ENCODE measurements at regions not wholly inside any gene's neighbourhood (a gene's known extent, or its start where the extent isn't known, plus 50 kb on each side); places are given as distances from the start of the nearest gene placed in this dataset.
"Not testable (repeated sequence)": the region's sequence is repeated elsewhere in the genome, so short reads cannot be mapped to it uniquely, and the experiment has no call there.

- ATAC-seq; DNase-seq (ENCODE audit: low read depth, low spot score); CTCF ChIA-PET: not testable (repeated sequence)
These were observed 72.6 kb upstream of the STK38L start for GRCh38 chr12:27171494-27171893.

GRCh38 chr12:27176765-27177164 lies 67.3 kb upstream of the STK38L start:
- no TSS peak for BruUV-seq (replicated peaks)
- Histone ChIP-seq H3K27ac (ENCODE audit: low read depth, low read length) (no peak overlapping the region), H3K27me3 (ENCODE audit: insufficient read depth, low read length) (no peaks in the 10 kb centered on the region), H3K4me3 (replicated peaks in 1 of 2; ENCODE audit: low read depth in 1 of 2, low read length in 2 of 2) (no peak overlapping the region), H3K79me2 (ENCODE audit: insufficient read depth, low read length) (no peaks in the 10 kb centered on the region), H3K9ac (ENCODE audit: low read length) (no peak overlapping the region), H3K36me3 (ENCODE audit: control insufficient read depth in 1 of 2, insufficient read depth in 2 of 2, low read length in 2 of 2) (no peaks in the 10 kb centered on the region), H3K9me2 (ENCODE audit: insufficient read depth) (no peaks in the 10 kb centered on the region), H3K4me1 (ENCODE audit: control insufficient read depth in 1 of 2, insufficient read depth in 2 of 2, low read length in 2 of 2) (peaks cover 20 to 41% of the 10 kb centered on the region in 2 experiments), H2AFZ (ENCODE audit: low read depth, low read length, poor library complexity, severe bottlenecking) (no peak overlapping the region), H3K9me3 (ENCODE audit: control insufficient read depth in 1 of 2, insufficient read depth in 1 of 2, low read depth in 1 of 2, low read length in 2 of 2) (no peaks in the 10 kb centered on the region), H3K4me2 (ENCODE audit: low read length) (peak overlapping the region; percentile 10), H4K20me1 (ENCODE audit: insufficient read depth) (no peaks in the 10 kb centered on the region)
- ChIA-PET CTCF (interaction anchor here (0.8 kb wide), 1 partner anchor 161 kb away, joined by 4 read pairs; no protein-coding TSS in a partner anchor), RAD21 (ENCODE audit: low non-redundant PET in 1 of 2, low total read pairs in 2 of 2, uncharacterized antibody in 2 of 2, unreplicated experiment in 2 of 2) (no interaction called here), POLR2A (no interaction called here)
- DNase-seq (ENCODE audit: low read depth, low spot score) (no peak), ATAC-seq (no peak)
- TF ChIP-seq CTCF (IDR thresholded peaks at IDR 0.05 in 2 of 3, conservative IDR thresholded peaks at IDR 0.05 in 1 of 3; ENCODE audit: borderline replicate concordance in 1 of 3, insufficient read depth in 1 of 3, low read depth in 2 of 3, low read length in 2 of 3) (no peak), CBX3 (IDR thresholded peaks at IDR 0.05; ENCODE audit: low read depth) (peak; percentile 27; the same call in 1 of the 2 replicates), FOSL1 (IDR thresholded peaks at IDR 0.05; ENCODE audit: low read depth) (peak; percentile 81), POLR2A (IDR thresholded peaks at IDR 0.05; ENCODE audit: borderline replicate concordance, extremely low read depth, insufficient read depth, insufficient read length) (no peak), EGR1 (IDR thresholded peaks at IDR 0.05; ENCODE audit: low read depth) (peak; percentile 42; the same call in 1 of the 2 replicates), REST (IDR thresholded peaks at IDR 0.05; ENCODE audit: low read depth) (no peak), CEBPB (IDR thresholded peaks at IDR 0.05; ENCODE audit: low read depth) (peak; percentile 84), RAD21 (IDR thresholded peaks at IDR 0.05; ENCODE audit: low read depth) (no peak), ELF1 (IDR thresholded peaks at IDR 0.05; ENCODE audit: borderline replicate concordance, low read depth) (no peak), ZNF274 (IDR thresholded peaks at IDR 0.05; ENCODE audit: low read depth, low read length) (no peak), JUND (IDR thresholded peaks at IDR 0.05) (peak; percentile 41), ZFX (IDR thresholded peaks at IDR 0.05) (no peak), EZH2phosphoT487 (IDR thresholded peaks at IDR 0.05; ENCODE audit: borderline replicate concordance) (no peak), SIN3A (IDR thresholded peaks at IDR 0.05; ENCODE audit: low read depth) (no peak), SP1 (IDR thresholded peaks at IDR 0.05; ENCODE audit: low read depth) (peak; percentile 21; the same call in 1 of the 2 replicates)
- intact Hi-C loops (cut with micrococcal nuclease), result no loop called here

More at GRCh38 chr12:27171494-27171893, 72.6 kb upstream of the STK38L start:
- H4K20me1 ChIP-seq (ENCODE audit: insufficient read depth); POLR2A ChIA-PET; H3K27ac ChIP-seq (ENCODE audit: low read depth, low read length); H3K4me1 ChIP-seq (ENCODE audit: control insufficient read depth in 1 of 2, insufficient read depth in 2 of 2, low read length in 2 of 2); RAD21 ChIA-PET (ENCODE audit: low non-redundant PET in 1 of 2, low total read pairs in 2 of 2, uncharacterized antibody in 2 of 2, unreplicated experiment in 2 of 2); H3K9me3 ChIP-seq (ENCODE audit: control insufficient read depth in 1 of 2, insufficient read depth in 1 of 2, low read depth in 1 of 2, low read length in 2 of 2); BruUV-seq (replicated peaks); H3K4me3 ChIP-seq (replicated peaks in 1 of 2; ENCODE audit: low read depth in 1 of 2, low read length in 2 of 2); H3K4me2 ChIP-seq (ENCODE audit: low read length); H2AFZ ChIP-seq (ENCODE audit: low read depth, low read length, poor library complexity, severe bottlenecking); H3K36me3 ChIP-seq (ENCODE audit: control insufficient read depth in 1 of 2, insufficient read depth in 2 of 2, low read length in 2 of 2); intact Hi-C loops (cut with micrococcal nuclease); H3K9ac ChIP-seq (ENCODE audit: low read length); H3K9me2 ChIP-seq (ENCODE audit: insufficient read depth); H3K27me3 ChIP-seq (ENCODE audit: insufficient read depth, low read length); H3K79me2 ChIP-seq (ENCODE audit: insufficient read depth, low read length): not testable (repeated sequence)

Data from HCT116 (cell line).